Pancreas (tissue), 10 donors: ENCODE measurements at regions not wholly inside any gene's neighbourhood (a gene's known extent, or its start where the extent isn't known, plus 50 kb on each side); places are given as distances from the start of the nearest gene placed in this dataset.

Source experiments
- ATAC-seq, 4 donors: fragments of 200-7000 bp; cut with Tn5 transposase; one replicate each; pipeline versions ENCODE4 v1.8.0 to v1.9.1; 2020; ENCODE audit warnings: mild to moderate bottlenecking in 4 of 4, moderate library complexity in 4 of 4
- DNase-seq, 6 donors: peaks; one replicate each; pipeline ENCODE4 v3.0.0-alpha.2; 2020
- FAIRE-seq: peaks from 2 replicates; lab custom pipeline; 2012; peaks lifted over from hg19 to GRCh38; lab: Jason Lieb, UNC
- H3K27ac ChIP-seq, 4 donors: fragments of 200-600 bp; sonication (generic); 1 replicate in 3 of 4; 2 replicates in 1 of 4; pipeline versions ENCODE4 v1.5.0 to v1.8.0; 2020
- H3K27me3 ChIP-seq, 4 donors: fragments of 200-600 bp; one replicate each; pipeline ENCODE4 v1.8.0; 2021
- H3K36me3 ChIP-seq, 3 donors: fragments of 200-600 bp; sonication (generic) in 1 of 3; one replicate each; pipeline versions ENCODE4 v1.5.0 to v1.8.0; 2020 to 2021
- H3K4me1 ChIP-seq, 3 donors: fragments of 200-600 bp; one replicate each; pipeline ENCODE4 v1.8.0; 2021
- H3K4me3 ChIP-seq, 4 donors: fragments of 200-600 bp; sonication (generic) in 2 of 4; one replicate each; pipeline versions ENCODE4 v1.5.0 to v1.8.0; 2020 to 2021
- H3K9me3 ChIP-seq, 4 donors: fragments of 200-600 bp; one replicate each; pipeline ENCODE4 v1.8.0; 2021
- CTCF ChIP-seq, 4 donors: fragments of 200-600 bp; sonication (generic) in 3 of 4; IDR thresholded peaks; one replicate each; pipeline versions ENCODE4 v1.5.0 to v1.8.0; 2021; ENCODE audit warnings: antibody characterized with exemption in 4 of 4
- WGBS, 2 donors: extraction: QIAGEN DNeasy Blood & Tissue Kit; methylation state at CpG; one replicate each; pipeline ENCODE4 v1.1.7; 2013; 5-methylcytosine and 5-hydroxymethylcytosine counted together
- intact Hi-C, 3 donors: fragments of 100-400 bp; cut with DNase I; formaldehyde crosslinking; loops; one replicate each; pipeline versions ENCODE4 v1.11.1 to v1.14.2; 2022
- donor health status: healthy with polysubstance abuse.
- donor health status: DM: no; HTN: no; CAD: no; lungs with moderate emphysema.
- donor health status: DM: no; HTN: no; CAD: no.
- donor health status: control.
- donor health status: control.
- donor health status: Bipolar disorder and iron deficiency.
- donor health status: DM: yes; HTN: yes; CAD: no.
- donor health status: DM: no; HTN: no; CAD: no.
- donor health status: DM: no; HTN: no; CAD: no.
- donor health status: DM: yes; HTN: yes; CAD: no.

DNA sequence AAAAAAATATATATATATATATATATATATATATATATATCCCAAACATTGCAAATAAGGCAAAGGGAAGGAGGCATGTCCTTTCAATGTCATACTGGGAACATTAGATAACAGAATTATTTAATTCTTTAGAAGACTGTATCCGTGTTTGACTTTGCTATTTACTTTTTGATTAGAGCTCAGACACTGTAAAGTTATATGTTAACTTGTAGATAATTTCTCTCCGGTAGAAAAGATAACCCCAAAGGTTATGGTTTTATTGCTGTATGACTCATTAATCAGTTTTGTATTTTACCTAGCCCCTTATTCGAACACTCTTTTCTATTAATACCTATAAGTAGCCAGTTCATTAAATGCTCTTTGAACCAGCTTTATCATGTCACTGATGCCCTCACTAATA is 150.6 kb upstream of the DUSP21 start:
- 11 to 19% methylated on average over 3 of the region's 3 CpGs for WGBS, 2 donors
- no peak overlapping the region for H3K4me3 ChIP-seq
- H3K36me3 ChIP-seq: no peaks in the 10 kb centered on the region
- intact Hi-C loops: no loop called here
- no peak for TF ChIP-seq CTCF (IDR thresholded peaks at IDR 0.05)
- peaks cover 6 to 7% (median 6%) of the 10 kb centered on the region in 3 donors for H3K4me1 ChIP-seq
- ATAC-seq: peak; percentile 77 to 96 (median 90)
- FAIRE-seq: peak; percentile 93
- no peaks in the 10 kb centered on the region for H3K9me3 ChIP-seq
- H3K27me3 ChIP-seq: peaks cover 0 to 4% (median 2%) of the 10 kb centered on the region in 4 donors
- no peak overlapping the region for H3K27ac ChIP-seq
- no peak for DNase-seq

DNA sequence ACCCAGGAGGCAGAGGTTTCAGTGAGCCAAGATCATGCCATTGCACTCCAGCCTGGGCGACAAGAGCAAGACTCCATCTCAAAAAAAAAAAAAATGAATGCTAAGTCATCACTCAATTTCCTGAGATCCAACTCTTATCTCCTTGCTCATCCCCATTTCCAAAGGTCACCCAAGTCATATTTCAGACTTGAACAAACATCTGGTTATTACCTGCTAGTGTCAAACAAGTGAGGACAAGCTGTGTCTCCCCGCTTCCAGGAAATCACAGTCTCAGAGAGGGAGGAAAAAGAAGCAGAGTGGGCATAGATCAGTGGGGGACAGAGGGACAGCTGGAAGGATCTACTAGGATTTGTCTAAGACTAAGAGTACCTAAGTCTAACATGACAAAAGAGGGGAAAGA is 147.5 kb upstream of the FUNDC1 start:
- Histone ChIP-seq H3K27me3 (peaks cover 0 to 4% (median 2%) of the 10 kb centered on the region in 4 donors), H3K4me3 (no peak overlapping the region), H3K36me3 (no peaks in the 10 kb centered on the region), H3K9me3 (no peaks in the 10 kb centered on the region), H3K27ac (no peak overlapping the region), H3K4me1 (peaks cover 6 to 7% (median 6%) of the 10 kb centered on the region in 3 donors)
- no peak for ATAC-seq
- WGBS, 2 donors: 84 to 100% methylated on average over 2 of the region's 2 CpGs
- intact Hi-C loops: no loop called here
- DNase-seq: no peak
- TF ChIP-seq CTCF (IDR thresholded peaks at IDR 0.05): no peak
- no peak for FAIRE-seq

- ATAC-seq: peak in 3 of 4 donors; percentile 61 to 85 (median 62)
- H3K4me1 ChIP-seq: no peaks in the 10 kb centered on the region
- no peaks in the 10 kb centered on the region for H3K9me3 ChIP-seq
- WGBS, 2 donors: 50 to 56% methylated on average over 10 of the region's 10 CpGs
- no peak overlapping the region for H3K4me3 ChIP-seq
- peak in 3 of 6 donors; percentile 12 to 22 (median 21) for DNase-seq
- no peaks in the 10 kb centered on the region for H3K36me3 ChIP-seq
- no peak for FAIRE-seq
- TF ChIP-seq CTCF (IDR thresholded peaks at IDR 0.05): no peak
- intact Hi-C loops: no loop called here
- no peak overlapping the region for H3K27ac ChIP-seq
- peaks cover 0 to 5% (median 2%) of the 10 kb centered on the region in 4 donors for H3K27me3 ChIP-seq
These were observed 132.8 kb upstream of the FUNDC1 start for GRCh38 chrX:44675362-44676024.

DNA sequence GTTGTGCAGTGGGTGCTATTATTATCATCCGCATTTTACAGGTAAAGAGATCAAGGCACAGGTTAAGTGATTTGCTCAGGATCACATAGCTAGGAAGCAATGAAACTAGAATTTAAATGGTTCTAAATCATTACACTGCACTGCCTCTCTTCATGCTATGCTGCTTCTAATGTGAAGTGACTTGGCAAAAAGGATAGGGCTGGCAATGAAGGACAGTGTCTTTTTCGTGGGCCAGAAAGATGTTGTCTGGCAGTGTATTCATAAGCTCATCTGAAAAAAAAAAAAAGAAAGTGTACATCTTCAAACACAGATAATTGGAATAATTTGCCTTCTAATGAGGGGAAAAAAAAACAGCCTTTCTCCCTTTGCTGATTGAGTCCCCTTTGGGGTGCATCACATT is 132.2 kb upstream of the FUNDC1 start:
- FAIRE-seq (no peak), ATAC-seq (no peak), DNase-seq (no peak)
- H3K27me3 ChIP-seq: peaks cover 0 to 5% (median 2%) of the 10 kb centered on the region in 4 donors
- H3K4me3 ChIP-seq: no peak overlapping the region
- WGBS, 2 donors: 62 to 68% methylated on average over 2 of the region's 2 CpGs
- no peak for TF ChIP-seq CTCF (IDR thresholded peaks at IDR 0.05)
- no peaks in the 10 kb centered on the region for H3K9me3 ChIP-seq
- intact Hi-C loops: no loop called here
- no peaks in the 10 kb centered on the region for H3K4me1 ChIP-seq
- H3K36me3 ChIP-seq: no peaks in the 10 kb centered on the region
- no peak overlapping the region for H3K27ac ChIP-seq

DNA sequence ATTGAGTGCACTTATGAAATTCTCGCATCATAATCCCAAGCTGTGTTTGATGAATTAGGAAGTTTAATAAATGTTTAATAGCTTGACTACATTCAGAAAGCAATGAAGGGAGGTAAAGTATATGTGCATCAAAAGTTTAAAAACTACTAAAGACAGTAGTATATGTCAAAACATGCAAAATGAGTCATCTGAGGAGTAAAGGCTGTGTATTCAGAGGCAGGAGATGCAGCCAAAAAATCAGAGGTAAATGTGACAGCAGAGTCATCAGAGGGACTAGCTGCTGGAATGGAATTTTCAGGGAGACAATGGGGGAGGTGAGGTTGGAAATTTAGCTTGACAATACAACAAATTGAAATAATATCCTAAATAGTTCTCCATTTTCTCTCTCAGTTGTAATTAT is 127.0 kb upstream of the FUNDC1 start:
- H3K27ac ChIP-seq: no peak overlapping the region
- WGBS, 2 donors: 62 to 72% methylated on average over 1 of the region's 1 CpG
- H3K4me1 ChIP-seq: no peaks in the 10 kb centered on the region
- no peaks in the 10 kb centered on the region for H3K9me3 ChIP-seq
- no peak for DNase-seq
- no peak for FAIRE-seq
- no peak for ATAC-seq
- intact Hi-C loops: no loop called here
- TF ChIP-seq CTCF (IDR thresholded peaks at IDR 0.05): no peak
- H3K27me3 ChIP-seq: peaks cover 0 to 5% (median 2%) of the 10 kb centered on the region in 4 donors
- H3K4me3 ChIP-seq: no peak overlapping the region
- no peaks in the 10 kb centered on the region for H3K36me3 ChIP-seq
